SK-N-SH (cell line): ENCODE measurements at regions not wholly inside any gene's neighbourhood (a gene's known extent, or its start where the extent isn't known, plus 50 kb on each side); places are given as distances from the start of the nearest gene placed in this dataset.

Experiments
- CTCF ChIA-PET: fragments of 300-600, 350-600 bp; formaldehyde crosslinking; extraction: SDS; loops from one replicate; lab custom pipeline; 2021; lab: Yijun Ruan, JAX
- POLR2A ChIA-PET: fragments of 350-600 bp; sonication (Branson Sonifier 250); formaldehyde crosslinking; extraction: SDS; loops from one replicate; lab custom pipeline; 2020; ENCODE audit warnings: antibody characterized with exemption, inconsistent platforms; lab: Yijun Ruan, JAX
- DNase-seq: peaks from one replicate; pipeline ENCODE4 v3.0.0; 2012
- H2AFZ ChIP-seq: fragments of 200-600 bp; sonication (generic); 2 replicates; pipeline ENCODE4 v1.8.1; 2016; ENCODE audit warnings: antibody characterized with exemption, mild to moderate bottlenecking, low read depth
- H3F3A ChIP-seq: fragments of 200-600 bp; sonication (generic); replicated peaks from 2 replicates; pipeline ENCODE3; 2016; ENCODE audit warnings: antibody characterized with exemption, mild to moderate bottlenecking; ENCODE audit not compliant: insufficient read depth
- H3K27ac ChIP-seq, 2 experiments: fragments of 200-500 bp in 1 of 2; fragments of 200-600 bp in 1 of 2; sonication (Bioruptor generic) in 1 of 2; sonication (generic), shearing (Covaris generic) in 1 of 2; 2 replicates each; pipeline versions ENCODE4 v1.5.1 to v1.6.1; 2014 to 2016; ENCODE audit warnings: low read depth in 2 of 2, inconsistent platforms in 1 of 2, low read length in 1 of 2, mild to moderate bottlenecking in 1 of 2, mixed read lengths in 1 of 2
- H3K27me3 ChIP-seq: fragments of 200-600 bp; sonication (generic), shearing (Covaris generic); 2 replicates; pipeline ENCODE4 v1.6.1; 2016; ENCODE audit warnings: mixed run types; ENCODE audit not compliant: insufficient read depth
- H3K36me3 ChIP-seq, 2 experiments: fragments of 200-500 bp in 1 of 2; fragments of 200-600 bp in 1 of 2; sonication (Bioruptor generic) in 1 of 2; sonication (generic) in 1 of 2; replicated peaks in 1 of 2; 2 replicates each; pipeline versions ENCODE3 to v1.5.1; 2014 to 2016; ENCODE audit warnings: low read length in 1 of 2, mild to moderate bottlenecking in 1 of 2; ENCODE audit not compliant: insufficient read depth in 2 of 2, control insufficient read depth in 1 of 2
- H3K4me1 ChIP-seq, 2 experiments: fragments of 200-500 bp in 1 of 2; fragments of 200-600 bp in 1 of 2; sonication (Bioruptor generic) in 1 of 2; sonication (generic), shearing (Covaris generic) in 1 of 2; 2 replicates each; pipeline versions ENCODE4 v1.5.1 to v1.6.1; 2014 to 2016; ENCODE audit warnings: low read depth in 1 of 2, low read length in 1 of 2, mixed run types in 1 of 2; ENCODE audit not compliant: insufficient read depth in 2 of 2, control insufficient read depth in 1 of 2
- H3K4me2 ChIP-seq: fragments of 200-600 bp; sonication (generic), shearing (Covaris generic); 2 replicates; pipeline ENCODE4 v1.6.1; 2017; ENCODE audit warnings: mixed run types
- H3K4me3 ChIP-seq, 2 experiments: fragments of 200-500 bp in 1 of 2; fragments of 200-600 bp in 1 of 2; sonication (Bioruptor generic) in 1 of 2; sonication (generic), shearing (Covaris generic) in 1 of 2; 2 replicates each; pipeline versions ENCODE4 v1.5.1 to v1.8.1; 2014 to 2016; ENCODE audit warnings: low read depth in 2 of 2, inconsistent platforms in 1 of 2, low read length in 1 of 2, mild to moderate bottlenecking in 1 of 2, mixed read lengths in 1 of 2, moderate library complexity in 1 of 2
- H3K79me2 ChIP-seq: fragments of 200-600 bp; sonication (generic); 2 replicates; pipeline ENCODE4 v1.8.1; 2017; ENCODE audit warnings: mild to moderate bottlenecking; ENCODE audit not compliant: insufficient read depth
- H3K9ac ChIP-seq: fragments of 200-600 bp; sonication (generic); 2 replicates; pipeline ENCODE4 v1.6.1; 2017; ENCODE audit warnings: mixed run types
- H3K9me2 ChIP-seq: fragments of 200-600 bp; sonication (generic); 2 replicates; pipeline ENCODE4 v1.6.1; 2017; ENCODE audit warnings: mixed run types
- H3K9me3 ChIP-seq: fragments of 200-600 bp; sonication (generic); 2 replicates; pipeline ENCODE4 v1.6.1; 2017; ENCODE audit warnings: mixed run types, mild to moderate bottlenecking, moderate library complexity
- H4K20me1 ChIP-seq: fragments of 200-600 bp; sonication (generic); 2 replicates; pipeline ENCODE4 v1.6.1; 2017; ENCODE audit warnings: mild to moderate bottlenecking, mixed run types; ENCODE audit not compliant: insufficient read depth
- CHD2 ChIP-seq: fragments of 150-350 bp; IDR thresholded peaks from 2 replicates; pipeline ENCODE4 v1.6.1; 2018; ENCODE audit warnings: low read length; ENCODE audit not compliant: partially characterized antibody
- ELF1 ChIP-seq: IDR thresholded peaks from 2 replicates; pipeline ENCODE4 v1.4.0; 2012
- EP300 ChIP-seq, 2 experiments: IDR thresholded peaks; 2 replicates each; pipeline versions ENCODE4 v1.4.0 to v1.6.1; 2012; ENCODE audit warnings: borderline replicate concordance in 1 of 2, low read depth in 1 of 2, low read length in 1 of 2
- FOSL2 ChIP-seq: IDR thresholded peaks from 2 replicates; pipeline ENCODE4 v1.4.0; 2012; ENCODE audit warnings: low read depth, mild to moderate bottlenecking, moderate library complexity, borderline replicate concordance
- FOXM1 ChIP-seq: IDR thresholded peaks from 2 replicates; pipeline ENCODE4 v1.4.0; 2012; ENCODE audit warnings: low read depth, mild to moderate bottlenecking
- GABPA ChIP-seq: IDR thresholded peaks from 2 replicates; pipeline ENCODE4 v1.4.0; 2012; ENCODE audit warnings: low read depth, mild to moderate bottlenecking
- GATA2 ChIP-seq: sonication (generic); formaldehyde crosslinking; IDR thresholded peaks from 2 replicates; pipeline ENCODE4 v1.5.0; 2020; ENCODE audit warnings: mild to moderate bottlenecking, missing genetic modification reagents
- JUND ChIP-seq: IDR thresholded peaks from 2 replicates; pipeline ENCODE4 v1.4.0; 2012
- MEF2A ChIP-seq: IDR thresholded peaks from 2 replicates; pipeline ENCODE4 v1.4.0; 2012; ENCODE audit warnings: low read depth, borderline replicate concordance
- NRF1 ChIP-seq: IDR thresholded peaks from 2 replicates; pipeline ENCODE4 v1.6.1; 2012; ENCODE audit warnings: low read depth, mild to moderate bottlenecking, low read length
- RCOR1 ChIP-seq: fragments of 150-350 bp; IDR thresholded peaks from 2 replicates; pipeline ENCODE4 v1.6.1; 2017; ENCODE audit warnings: antibody characterized with exemption, low read length
- RFX5 ChIP-seq: IDR thresholded peaks from 2 replicates; pipeline ENCODE4 v1.6.1; 2012; ENCODE audit warnings: mild to moderate bottlenecking, improper control_type of control experiment, low read length
- SIN3A ChIP-seq: IDR thresholded peaks from 2 replicates; pipeline ENCODE4 v1.6.1; 2012; ENCODE audit warnings: low read depth, mild to moderate bottlenecking, low read length, moderate library complexity, borderline replicate concordance
- WGBS: methylation state at CpG from one replicate; pipeline ENCODE4 v1.1.6; 2017; ENCODE audit warnings: low lambda C conversion rate; 5-methylcytosine and 5-hydroxymethylcytosine counted together
- TF ChIP-seq, protein P1 (sequence below): fragments of 200-600 bp; sonication (generic); IDR thresholded peaks from 2 replicates; pipeline ENCODE4 v1.6.1; 2017; ENCODE audit warnings: antibody characterized with exemption, mild to moderate bottlenecking, moderate library complexity
- TF ChIP-seq, protein P2 (sequence below): fragments of 150-350 bp; IDR thresholded peaks from 2 replicates; pipeline ENCODE4 v1.6.1; 2016; ENCODE audit warnings: mild to moderate bottlenecking, low read depth, low read length
- TF ChIP-seq, protein P3 (sequence below): IDR thresholded peaks from 2 replicates; pipeline ENCODE4; 2012
- TF ChIP-seq, protein P4 (sequence below): IDR thresholded peaks from 2 replicates; pipeline ENCODE4 v1.4.0; 2012; ENCODE audit warnings: low read depth, borderline replicate concordance

DNA sequence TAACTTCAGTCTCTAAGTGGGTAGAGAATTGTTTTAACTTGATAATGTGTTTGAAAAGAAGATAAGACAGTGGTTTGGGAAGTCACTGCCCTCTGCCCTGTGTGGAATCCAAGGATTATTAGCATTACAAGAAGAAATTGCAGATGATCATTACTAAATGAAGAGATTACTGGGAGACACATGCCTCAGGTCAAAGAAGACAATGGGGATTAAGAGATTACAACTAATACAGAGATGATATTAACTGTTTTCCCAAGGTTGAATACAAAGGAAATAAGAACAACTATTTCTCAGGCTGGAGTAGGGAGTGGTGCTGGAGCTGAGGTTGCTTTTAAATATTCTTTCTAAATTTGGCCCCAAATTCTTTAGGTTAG is 166.0 kb downstream of the TRMT11 start (continued):
- TF ChIP-seq, protein P1, sequence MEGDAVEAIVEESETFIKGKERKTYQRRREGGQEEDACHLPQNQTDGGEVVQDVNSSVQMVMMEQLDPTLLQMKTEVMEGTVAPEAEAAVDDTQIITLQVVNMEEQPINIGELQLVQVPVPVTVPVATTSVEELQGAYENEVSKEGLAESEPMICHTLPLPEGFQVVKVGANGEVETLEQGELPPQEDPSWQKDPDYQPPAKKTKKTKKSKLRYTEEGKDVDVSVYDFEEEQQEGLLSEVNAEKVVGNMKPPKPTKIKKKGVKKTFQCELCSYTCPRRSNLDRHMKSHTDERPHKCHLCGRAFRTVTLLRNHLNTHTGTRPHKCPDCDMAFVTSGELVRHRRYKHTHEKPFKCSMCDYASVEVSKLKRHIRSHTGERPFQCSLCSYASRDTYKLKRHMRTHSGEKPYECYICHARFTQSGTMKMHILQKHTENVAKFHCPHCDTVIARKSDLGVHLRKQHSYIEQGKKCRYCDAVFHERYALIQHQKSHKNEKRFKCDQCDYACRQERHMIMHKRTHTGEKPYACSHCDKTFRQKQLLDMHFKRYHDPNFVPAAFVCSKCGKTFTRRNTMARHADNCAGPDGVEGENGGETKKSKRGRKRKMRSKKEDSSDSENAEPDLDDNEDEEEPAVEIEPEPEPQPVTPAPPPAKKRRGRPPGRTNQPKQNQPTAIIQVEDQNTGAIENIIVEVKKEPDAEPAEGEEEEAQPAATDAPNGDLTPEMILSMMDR = no peak
- no peak for TF ChIP-seq JUND
- no peak for TF ChIP-seq FOSL2
- TF ChIP-seq RCOR1 = no peak
- TF ChIP-seq SIN3A = no peak
- TF ChIP-seq ELF1 = no peak
- TF ChIP-seq GATA2 = no peak
- TF ChIP-seq, protein P2, sequence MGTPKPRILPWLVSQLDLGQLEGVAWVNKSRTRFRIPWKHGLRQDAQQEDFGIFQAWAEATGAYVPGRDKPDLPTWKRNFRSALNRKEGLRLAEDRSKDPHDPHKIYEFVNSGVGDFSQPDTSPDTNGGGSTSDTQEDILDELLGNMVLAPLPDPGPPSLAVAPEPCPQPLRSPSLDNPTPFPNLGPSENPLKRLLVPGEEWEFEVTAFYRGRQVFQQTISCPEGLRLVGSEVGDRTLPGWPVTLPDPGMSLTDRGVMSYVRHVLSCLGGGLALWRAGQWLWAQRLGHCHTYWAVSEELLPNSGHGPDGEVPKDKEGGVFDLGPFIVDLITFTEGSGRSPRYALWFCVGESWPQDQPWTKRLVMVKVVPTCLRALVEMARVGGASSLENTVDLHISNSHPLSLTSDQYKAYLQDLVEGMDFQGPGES = no peak

GRCh38 chr6:126153661-126154060 is 167.3 kb downstream of the TRMT11 start:
- Histone ChIP-seq H3K4me2 (no peak overlapping the region), H3K9me3 (no peaks in the 10 kb centered on the region), H2AFZ (no peak overlapping the region), H3K9ac (no peak overlapping the region), H3K4me3 (no peak overlapping the region), H3K4me1 (no peaks in the 10 kb centered on the region), H3F3A (no peaks in the 10 kb centered on the region), H3K27me3 (no peaks in the 10 kb centered on the region), H3K36me3 (no peaks in the 10 kb centered on the region), H4K20me1 (no peaks in the 10 kb centered on the region), H3K9me2 (no peaks in the 10 kb centered on the region), H3K27ac (no peak overlapping the region), H3K79me2 (no peaks in the 10 kb centered on the region)
- TF ChIP-seq, protein P3, sequence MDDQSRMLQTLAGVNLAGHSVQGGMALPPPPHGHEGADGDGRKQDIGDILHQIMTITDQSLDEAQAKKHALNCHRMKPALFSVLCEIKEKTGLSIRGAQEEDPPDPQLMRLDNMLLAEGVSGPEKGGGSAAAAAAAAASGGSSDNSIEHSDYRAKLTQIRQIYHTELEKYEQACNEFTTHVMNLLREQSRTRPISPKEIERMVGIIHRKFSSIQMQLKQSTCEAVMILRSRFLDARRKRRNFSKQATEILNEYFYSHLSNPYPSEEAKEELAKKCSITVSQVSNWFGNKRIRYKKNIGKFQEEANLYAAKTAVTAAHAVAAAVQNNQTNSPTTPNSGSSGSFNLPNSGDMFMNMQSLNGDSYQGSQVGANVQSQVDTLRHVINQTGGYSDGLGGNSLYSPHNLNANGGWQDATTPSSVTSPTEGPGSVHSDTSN = no peak
- WGBS = 79% methylated on average over 3 of the region's 3 CpGs
- POLR2A ChIA-PET = no interaction called here
- DNase-seq = no peak
- CTCF ChIA-PET = no interaction called here

DNA sequence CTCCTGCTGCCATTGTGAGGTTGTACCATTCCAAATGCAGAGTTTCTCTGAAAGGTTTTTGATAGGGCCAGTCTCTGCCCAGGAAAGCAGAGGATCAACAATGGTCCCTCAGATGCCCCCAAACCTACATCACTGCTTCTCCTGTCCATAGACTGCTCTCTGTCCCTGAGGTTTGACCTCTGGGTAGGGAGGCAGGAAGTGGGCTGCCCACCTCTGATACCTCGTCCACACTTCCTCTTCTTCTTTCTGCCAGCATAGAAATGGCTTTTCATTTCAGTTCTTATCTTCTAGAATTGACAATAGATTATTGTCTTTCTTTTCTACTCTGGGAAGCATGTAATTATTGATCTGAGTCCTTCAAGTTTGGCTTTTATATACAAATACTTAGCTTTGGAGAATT is 170.6 kb downstream of the TRMT11 start:
- ChIA-PET CTCF (no interaction called here), POLR2A (no interaction called here)
- H3K36me3 ChIP-seq = no peaks in the 10 kb centered on the region
- no peak overlapping the region for H3K27ac ChIP-seq
- H3K9me3 ChIP-seq = no peaks in the 10 kb centered on the region
- H3K27me3 ChIP-seq = no peaks in the 10 kb centered on the region
- H2AFZ ChIP-seq = no peak overlapping the region
- WGBS = 64% methylated on average over 1 of the region's 1 CpG
- no peaks in the 10 kb centered on the region for H3K4me1 ChIP-seq
- no peak for DNase-seq
- no peaks in the 10 kb centered on the region for H3K79me2 ChIP-seq
- no peak overlapping the region for H3K9ac ChIP-seq
- no peaks in the 10 kb centered on the region for H3F3A ChIP-seq
- no peak overlapping the region for H3K4me2 ChIP-seq
- H3K9me2 ChIP-seq = no peaks in the 10 kb centered on the region
- H4K20me1 ChIP-seq = no peaks in the 10 kb centered on the region
- no peak overlapping the region for H3K4me3 ChIP-seq
- TF ChIP-seq, protein P2 = no peak
- no peak for TF ChIP-seq EP300 (IDR thresholded peaks at IDR 0.05; ENCODE audit: borderline replicate concordance in 1 of 2, low read depth in 1 of 2, low read length in 1 of 2)
- no peak for TF ChIP-seq RFX5
- no peak for TF ChIP-seq CHD2
- TF ChIP-seq, protein P4, sequence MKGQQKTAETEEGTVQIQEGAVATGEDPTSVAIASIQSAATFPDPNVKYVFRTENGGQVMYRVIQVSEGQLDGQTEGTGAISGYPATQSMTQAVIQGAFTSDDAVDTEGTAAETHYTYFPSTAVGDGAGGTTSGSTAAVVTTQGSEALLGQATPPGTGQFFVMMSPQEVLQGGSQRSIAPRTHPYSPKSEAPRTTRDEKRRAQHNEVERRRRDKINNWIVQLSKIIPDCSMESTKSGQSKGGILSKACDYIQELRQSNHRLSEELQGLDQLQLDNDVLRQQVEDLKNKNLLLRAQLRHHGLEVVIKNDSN = no peak
- TF ChIP-seq, protein P3 = no peak
- no peak for TF ChIP-seq FOXM1
- no peak for TF ChIP-seq GABPA
- TF ChIP-seq MEF2A = no peak
- TF ChIP-seq NRF1 = no peak
- no peak for TF ChIP-seq FOSL2
- TF ChIP-seq, protein P1 = no peak
